SK-N-SH (cell line): ENCODE measurements at regions not wholly inside any gene's neighbourhood (a gene's known extent, or its start where the extent isn't known, plus 50 kb on each side); places are given as distances from the start of the nearest gene placed in this dataset.

Experiments used
- ELF1 ChIP-seq: IDR thresholded peaks from 2 replicates; pipeline ENCODE4 v1.4.0; 2012
- EZH2phosphoT487 ChIP-seq: fragments of 200-600 bp; sonication (generic); IDR thresholded peaks from 2 replicates; pipeline ENCODE4 v1.6.1; 2017; ENCODE audit warnings: low read depth, mixed run types, mild to moderate bottlenecking, antibody characterized with exemption, moderate library complexity, borderline replicate concordance
- JUND ChIP-seq: IDR thresholded peaks from 2 replicates; pipeline ENCODE4 v1.4.0; 2012
- NRF1 ChIP-seq: IDR thresholded peaks from 2 replicates; pipeline ENCODE4 v1.6.1; 2012; ENCODE audit warnings: low read depth, mild to moderate bottlenecking, low read length
- POLR2AphosphoS5 ChIP-seq: IDR thresholded peaks from 2 replicates; pipeline ENCODE4 v1.6.1; 2012; ENCODE audit warnings: low read depth, low read length
- RCOR1 ChIP-seq: fragments of 150-350 bp; IDR thresholded peaks from 2 replicates; pipeline ENCODE4 v1.6.1; 2017; ENCODE audit warnings: antibody characterized with exemption, low read length
- RFX5 ChIP-seq: IDR thresholded peaks from 2 replicates; pipeline ENCODE4 v1.6.1; 2012; ENCODE audit warnings: mild to moderate bottlenecking, improper control_type of control experiment, low read length
- TAF1 ChIP-seq: IDR thresholded peaks from 2 replicates; pipeline ENCODE4 v1.6.1; 2012; ENCODE audit warnings: low read depth, mild to moderate bottlenecking, low read length, moderate library complexity, borderline replicate concordance
- TF ChIP-seq, protein P1 (sequence below): fragments of 200-600 bp; sonication (generic); IDR thresholded peaks from 2 replicates; pipeline ENCODE4 v1.6.1; 2017; ENCODE audit warnings: antibody characterized with exemption, mild to moderate bottlenecking, moderate library complexity
- TF ChIP-seq, protein P2 (sequence below): IDR thresholded peaks from 2 replicates; pipeline ENCODE4 v1.4.0; 2012; ENCODE audit warnings: low read depth

DNA sequence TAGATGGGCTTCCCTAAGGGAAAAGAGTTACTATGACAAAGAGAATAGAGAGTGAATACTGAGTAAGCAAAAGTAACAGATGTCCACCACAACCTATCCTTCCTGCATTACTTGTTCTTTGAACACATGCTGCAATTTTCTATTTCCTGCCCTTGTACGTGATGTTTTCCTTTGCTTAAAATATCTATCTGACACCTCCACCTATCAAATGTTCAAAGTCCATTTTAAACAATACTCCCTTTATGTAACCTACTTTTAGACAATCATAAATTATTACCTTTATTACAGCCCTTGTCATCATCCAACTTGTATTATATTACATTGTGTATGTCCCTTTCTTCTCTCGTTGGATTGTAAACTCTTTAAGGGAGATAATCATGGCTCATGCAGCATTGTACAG is 147.2 kb upstream of the DYRK2 start:
- TF ChIP-seq, protein P1, sequence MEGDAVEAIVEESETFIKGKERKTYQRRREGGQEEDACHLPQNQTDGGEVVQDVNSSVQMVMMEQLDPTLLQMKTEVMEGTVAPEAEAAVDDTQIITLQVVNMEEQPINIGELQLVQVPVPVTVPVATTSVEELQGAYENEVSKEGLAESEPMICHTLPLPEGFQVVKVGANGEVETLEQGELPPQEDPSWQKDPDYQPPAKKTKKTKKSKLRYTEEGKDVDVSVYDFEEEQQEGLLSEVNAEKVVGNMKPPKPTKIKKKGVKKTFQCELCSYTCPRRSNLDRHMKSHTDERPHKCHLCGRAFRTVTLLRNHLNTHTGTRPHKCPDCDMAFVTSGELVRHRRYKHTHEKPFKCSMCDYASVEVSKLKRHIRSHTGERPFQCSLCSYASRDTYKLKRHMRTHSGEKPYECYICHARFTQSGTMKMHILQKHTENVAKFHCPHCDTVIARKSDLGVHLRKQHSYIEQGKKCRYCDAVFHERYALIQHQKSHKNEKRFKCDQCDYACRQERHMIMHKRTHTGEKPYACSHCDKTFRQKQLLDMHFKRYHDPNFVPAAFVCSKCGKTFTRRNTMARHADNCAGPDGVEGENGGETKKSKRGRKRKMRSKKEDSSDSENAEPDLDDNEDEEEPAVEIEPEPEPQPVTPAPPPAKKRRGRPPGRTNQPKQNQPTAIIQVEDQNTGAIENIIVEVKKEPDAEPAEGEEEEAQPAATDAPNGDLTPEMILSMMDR: no peak
- TF ChIP-seq ELF1 (no peak), JUND (no peak), NRF1 (no peak), POLR2AphosphoS5 (no peak), EZH2phosphoT487 (no peak), TAF1 (no peak), RCOR1 (no peak), RFX5 (no peak)
- TF ChIP-seq, protein P2, sequence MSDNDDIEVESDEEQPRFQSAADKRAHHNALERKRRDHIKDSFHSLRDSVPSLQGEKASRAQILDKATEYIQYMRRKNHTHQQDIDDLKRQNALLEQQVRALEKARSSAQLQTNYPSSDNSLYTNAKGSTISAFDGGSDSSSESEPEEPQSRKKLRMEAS: no peak
